OCI-LY7 (cell line): ENCODE measurements at regions not wholly inside any gene's neighbourhood (a gene's known extent, or its start where the extent isn't known, plus 50 kb on each side); places are given as distances from the start of the nearest gene placed in this dataset.
"Not testable (repeated sequence)": the region's sequence is repeated elsewhere in the genome, so short reads cannot be mapped to it uniquely, and the experiment has no call there.

ENCODE experiments used
- BruUV-seq: library from RNA; stranded (reverse); fragments of 400-500 nt; replicated peaks from 2 replicates; lab custom pipeline; 2021; lab: Mats Ljungman, UMichigan
- CTCF ChIA-PET: fragments of 300-600 bp; sonication (Branson Sonifier 250); formaldehyde crosslinking; loops from one replicate; lab custom pipeline; 2022; ENCODE audit warnings: antibody characterized with exemption; ENCODE audit not compliant: unreplicated experiment; lab: Charles Lee
- POLR2A ChIA-PET: fragments of 300-600 bp; sonication (Branson Sonifier 250); formaldehyde crosslinking; loops from one replicate; lab custom pipeline; 2022; ENCODE audit warnings: antibody characterized with exemption; lab: Charles Lee
- DNase-seq: peaks from one replicate; pipeline ENCODE4 v3.0.0-alpha.2; 2015; ENCODE audit warnings: low spot score
- H2AFZ ChIP-seq: fragments of 200-600 bp; sonication (generic), shearing (Covaris generic); 2 replicates; pipeline ENCODE4 v1.6.1; 2014; ENCODE audit warnings: mild to moderate bottlenecking, antibody characterized with exemption, low read length, moderate library complexity
- H3K27ac ChIP-seq: fragments of 200-600 bp; sonication (generic); 2 replicates; pipeline ENCODE4 v1.5.1; 2014; ENCODE audit warnings: mixed run types, low read depth, mild to moderate bottlenecking, moderate library complexity, low read length, inconsistent platforms; ENCODE audit not compliant: poor library complexity, severe bottlenecking
- H3K36me3 ChIP-seq: fragments of 200-600 bp; sonication (generic); 2 replicates; pipeline ENCODE4 v1.6.1; 2014; ENCODE audit warnings: mild to moderate bottlenecking, antibody characterized with exemption, low read length, moderate library complexity, mixed read lengths; ENCODE audit not compliant: insufficient read depth
- H3K4me1 ChIP-seq: fragments of 200-600 bp; sonication (generic); 2 replicates; pipeline ENCODE4 v1.5.1; 2014; ENCODE audit warnings: mild to moderate bottlenecking, low read length; ENCODE audit not compliant: insufficient read depth, poor library complexity, severe bottlenecking
- H3K4me2 ChIP-seq: fragments of 200-600 bp; sonication (generic); 2 replicates; pipeline ENCODE4 v1.6.1; 2014; ENCODE audit warnings: mild to moderate bottlenecking, low read length
- H3K4me3 ChIP-seq: fragments of 200-600 bp; sonication (generic); 2 replicates; pipeline ENCODE4 v1.5.1; 2014; ENCODE audit warnings: mild to moderate bottlenecking, low read depth, low read length; ENCODE audit not compliant: poor library complexity, severe bottlenecking
- H3K79me2 ChIP-seq: fragments of 200-600 bp; sonication (generic); 2 replicates; pipeline ENCODE4 v1.6.1; 2016; ENCODE audit warnings: low read depth, mild to moderate bottlenecking, low read length, moderate library complexity, mixed read lengths; ENCODE audit not compliant: insufficient read depth
- H3K9me2 ChIP-seq: fragments of 200-600 bp; sonication (generic); 2 replicates; pipeline ENCODE4 v1.6.1; 2016; ENCODE audit warnings: mild to moderate bottlenecking, low read length, mixed read lengths; ENCODE audit not compliant: insufficient read depth
- H3K9me3 ChIP-seq: fragments of 200-600 bp; sonication (generic); 2 replicates; pipeline ENCODE4 v1.6.1; 2014; ENCODE audit warnings: mild to moderate bottlenecking, mixed run types, low read length, mixed read lengths
- H4K20me1 ChIP-seq: fragments of 200-600 bp; sonication (generic); 2 replicates; pipeline ENCODE4 v1.6.1; 2014; ENCODE audit warnings: mild to moderate bottlenecking, antibody characterized with exemption, low read length, moderate library complexity, mixed read lengths; ENCODE audit not compliant: insufficient read depth
- EZH2phosphoT487 ChIP-seq: fragments of 200-600 bp; sonication (generic); IDR thresholded peaks from 2 replicates; pipeline ENCODE4 v1.6.1; 2018; ENCODE audit warnings: low read depth, borderline replicate concordance, mild to moderate bottlenecking, mixed run types, antibody characterized with exemption, low read length, moderate library complexity, mixed read lengths
- intact Hi-C: fragments of 100-400 bp; cut with micrococcal nuclease; formaldehyde crosslinking; loops from one replicate; pipeline ENCODE4 v1.10.0; 2022; ENCODE audit not compliant: unreplicated experiment
- TF ChIP-seq, protein P1 (sequence below): fragments of 200-600 bp; sonication (generic); conservative IDR thresholded peaks from 2 replicates; pipeline ENCODE4 v1.5.1; 2014; ENCODE audit warnings: mild to moderate bottlenecking, antibody characterized with exemption, low read length, moderate library complexity, mixed read lengths

GRCh38 chr2:16238786-16239185 is 298.4 kb downstream of the MYCN start:
- Histone ChIP-seq H3K9me3 (no peaks in the 10 kb centered on the region), H3K27ac (no peak overlapping the region), H3K79me2 (no peaks in the 10 kb centered on the region), H3K4me2 (no peak overlapping the region), H3K36me3 (no peaks in the 10 kb centered on the region), H4K20me1 (no peaks in the 10 kb centered on the region), H3K4me3 (no peak overlapping the region), H3K9me2 (no peaks in the 10 kb centered on the region), H3K4me1 (no peaks in the 10 kb centered on the region), H2AFZ (no peak overlapping the region)
- ChIA-PET POLR2A (no interaction called here), CTCF (no interaction called here)
- intact Hi-C loops, result no loop called here
- no peak for DNase-seq
- TF ChIP-seq EZH2phosphoT487, result no peak
- TF ChIP-seq, protein P1, sequence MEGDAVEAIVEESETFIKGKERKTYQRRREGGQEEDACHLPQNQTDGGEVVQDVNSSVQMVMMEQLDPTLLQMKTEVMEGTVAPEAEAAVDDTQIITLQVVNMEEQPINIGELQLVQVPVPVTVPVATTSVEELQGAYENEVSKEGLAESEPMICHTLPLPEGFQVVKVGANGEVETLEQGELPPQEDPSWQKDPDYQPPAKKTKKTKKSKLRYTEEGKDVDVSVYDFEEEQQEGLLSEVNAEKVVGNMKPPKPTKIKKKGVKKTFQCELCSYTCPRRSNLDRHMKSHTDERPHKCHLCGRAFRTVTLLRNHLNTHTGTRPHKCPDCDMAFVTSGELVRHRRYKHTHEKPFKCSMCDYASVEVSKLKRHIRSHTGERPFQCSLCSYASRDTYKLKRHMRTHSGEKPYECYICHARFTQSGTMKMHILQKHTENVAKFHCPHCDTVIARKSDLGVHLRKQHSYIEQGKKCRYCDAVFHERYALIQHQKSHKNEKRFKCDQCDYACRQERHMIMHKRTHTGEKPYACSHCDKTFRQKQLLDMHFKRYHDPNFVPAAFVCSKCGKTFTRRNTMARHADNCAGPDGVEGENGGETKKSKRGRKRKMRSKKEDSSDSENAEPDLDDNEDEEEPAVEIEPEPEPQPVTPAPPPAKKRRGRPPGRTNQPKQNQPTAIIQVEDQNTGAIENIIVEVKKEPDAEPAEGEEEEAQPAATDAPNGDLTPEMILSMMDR, result no peak
- BruUV-seq, result no TSS peak

DNA sequence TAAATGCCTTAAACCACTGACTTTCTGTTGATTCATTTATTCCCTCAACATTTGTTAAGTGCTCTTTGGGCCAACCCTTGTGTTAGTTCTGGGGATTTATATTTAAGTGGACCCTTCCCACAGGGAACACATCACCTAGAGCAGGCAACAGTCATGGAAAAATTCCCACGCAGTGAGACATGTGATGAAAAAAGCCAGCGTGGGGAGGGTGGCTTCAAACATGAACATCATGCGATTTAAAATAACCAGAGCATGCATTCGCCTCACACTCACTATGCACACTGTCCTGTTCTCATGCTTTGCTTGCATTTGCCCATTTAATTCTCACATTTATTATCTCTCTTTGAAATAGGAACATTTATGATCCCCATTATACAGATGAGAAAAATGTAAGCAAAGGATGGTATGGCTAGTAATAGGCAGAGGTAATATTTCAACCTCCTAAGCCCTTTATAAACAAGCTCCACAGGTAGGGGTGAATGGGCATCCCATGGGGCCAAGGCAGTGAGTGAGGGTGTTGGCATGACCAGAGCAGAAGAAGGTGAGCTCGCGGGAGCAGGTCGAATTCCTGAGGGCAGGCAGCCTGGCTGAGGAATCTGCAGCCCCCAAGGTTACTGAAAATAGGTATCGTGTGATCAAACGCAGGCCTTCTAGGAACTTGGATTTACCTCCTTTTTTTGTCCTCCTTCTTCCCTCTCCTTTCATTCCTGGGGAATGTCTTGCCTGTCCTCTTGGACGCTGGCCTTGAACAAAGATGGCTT is 297.8 kb downstream of the MYCN start:
- Histone ChIP-seq H2AFZ (no peak overlapping the region), H3K36me3 (no peaks in the 10 kb centered on the region), H3K79me2 (no peaks in the 10 kb centered on the region), H3K4me1 (no peaks in the 10 kb centered on the region), H3K9me2 (no peaks in the 10 kb centered on the region), H4K20me1 (no peaks in the 10 kb centered on the region), H3K4me2 (no peak overlapping the region), H3K27ac (no peak overlapping the region), H3K4me3 (no peak overlapping the region), H3K9me3 (no peaks in the 10 kb centered on the region)
- POLR2A ChIA-PET, result no interaction called here
- intact Hi-C loops, result no loop called here
- BruUV-seq, result no TSS peak
- no peak for TF ChIP-seq EZH2phosphoT487
- TF ChIP-seq, protein P1, result no peak
- CTCF ChIA-PET, result no interaction called here
- DNase-seq, result no peak

- no peak for TF ChIP-seq EZH2phosphoT487
- TF ChIP-seq, protein P1, result no peak
- Histone ChIP-seq H4K20me1 (no peaks in the 10 kb centered on the region), H3K4me2 (no peak overlapping the region), H3K36me3 (no peaks in the 10 kb centered on the region), H3K9me2 (no peaks in the 10 kb centered on the region), H3K27ac (no peak overlapping the region), H3K4me1 (no peaks in the 10 kb centered on the region), H3K79me2 (no peaks in the 10 kb centered on the region), H3K9me3 (no peaks in the 10 kb centered on the region), H3K4me3 (no peak overlapping the region), H2AFZ (no peak overlapping the region)
- CTCF ChIA-PET, result no interaction called here
- intact Hi-C loops, result no loop called here
- POLR2A ChIA-PET, result no interaction called here
- BruUV-seq, result no TSS peak
- DNase-seq, result no peak
Measured at GRCh38 chr2:16235747-16236146, 295.4 kb downstream of the MYCN start.

GRCh38 chr2:16235291-16235690 is 294.9 kb downstream of the MYCN start:
- H4K20me1 ChIP-seq, H3K4me1 ChIP-seq, H3K27ac ChIP-seq, POLR2A ChIA-PET, H3K79me2 ChIP-seq, H3K4me2 ChIP-seq, DNase-seq, H3K9me3 ChIP-seq, H3K4me3 ChIP-seq, intact Hi-C loops, H3K9me2 ChIP-seq, BruUV-seq, H2AFZ ChIP-seq, CTCF ChIA-PET, H3K36me3 ChIP-seq: not testable (repeated sequence)
